ENCODE measurements at regions not wholly inside any gene's neighbourhood (a gene's known extent, or its start where the extent isn't known, plus 50 kb on each side); places are given as distances from the start of the nearest gene placed in this dataset.
A peak's percentile ranks its signal among the peaks of the same experiment; 100 is the strongest.

DNA sequence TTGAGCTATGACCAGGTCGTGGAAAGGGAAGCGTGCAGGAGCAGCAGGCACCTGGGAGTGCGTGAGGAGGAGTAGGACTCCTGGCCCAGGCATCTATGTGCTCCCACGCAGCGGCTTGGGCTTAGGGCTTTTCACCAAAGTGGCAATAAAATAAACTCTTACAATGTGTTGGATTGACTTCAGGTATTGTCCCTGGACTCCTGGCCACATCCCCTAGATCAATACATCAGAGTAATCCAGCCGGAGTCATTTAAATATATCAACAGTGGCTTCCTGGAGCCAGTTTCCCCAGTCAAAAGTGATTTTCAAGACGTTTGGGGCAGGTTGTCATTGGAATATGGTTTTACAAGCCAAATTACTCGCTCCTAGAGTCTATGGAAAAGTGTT, 344.4 kb downstream of the WDR11 start:
- no peaks in the 10 kb centered on the region for H3K9me3 Mint-ChIP-seq

DNA sequence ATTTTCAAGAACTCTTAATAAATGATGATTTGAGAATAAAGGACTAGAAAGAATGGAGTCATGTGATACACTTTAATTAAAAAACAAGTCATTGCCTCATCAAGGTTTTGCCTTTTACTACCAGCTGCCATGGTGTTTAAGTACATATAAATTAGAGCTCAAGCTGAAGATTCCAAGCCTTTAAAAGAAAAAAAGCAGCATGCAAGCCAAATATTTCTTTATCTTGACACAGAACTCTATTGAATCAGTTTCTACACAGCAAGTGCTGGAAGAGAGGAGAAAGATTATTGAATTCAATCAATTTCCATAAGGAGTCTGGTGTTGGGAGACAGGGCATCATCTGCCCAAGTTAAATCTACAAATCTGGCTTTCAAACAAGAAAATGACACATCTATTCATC, 347.9 kb downstream of the WDR11 start:
- Mint-ChIP-seq H3K4me1 (no peaks in the 10 kb centered on the region), H3K9me3 (no peaks in the 10 kb centered on the region), H3K4me3 (no peak overlapping the region), H3K36me3 (ENCODE audit: low read depth) (no peaks in the 10 kb centered on the region), H3K27ac (no peak overlapping the region), H3K27me3 (ENCODE audit: low read depth) (peaks cover 31% of the 10 kb centered on the region)
- TF ChIP-seq, protein P1, sequence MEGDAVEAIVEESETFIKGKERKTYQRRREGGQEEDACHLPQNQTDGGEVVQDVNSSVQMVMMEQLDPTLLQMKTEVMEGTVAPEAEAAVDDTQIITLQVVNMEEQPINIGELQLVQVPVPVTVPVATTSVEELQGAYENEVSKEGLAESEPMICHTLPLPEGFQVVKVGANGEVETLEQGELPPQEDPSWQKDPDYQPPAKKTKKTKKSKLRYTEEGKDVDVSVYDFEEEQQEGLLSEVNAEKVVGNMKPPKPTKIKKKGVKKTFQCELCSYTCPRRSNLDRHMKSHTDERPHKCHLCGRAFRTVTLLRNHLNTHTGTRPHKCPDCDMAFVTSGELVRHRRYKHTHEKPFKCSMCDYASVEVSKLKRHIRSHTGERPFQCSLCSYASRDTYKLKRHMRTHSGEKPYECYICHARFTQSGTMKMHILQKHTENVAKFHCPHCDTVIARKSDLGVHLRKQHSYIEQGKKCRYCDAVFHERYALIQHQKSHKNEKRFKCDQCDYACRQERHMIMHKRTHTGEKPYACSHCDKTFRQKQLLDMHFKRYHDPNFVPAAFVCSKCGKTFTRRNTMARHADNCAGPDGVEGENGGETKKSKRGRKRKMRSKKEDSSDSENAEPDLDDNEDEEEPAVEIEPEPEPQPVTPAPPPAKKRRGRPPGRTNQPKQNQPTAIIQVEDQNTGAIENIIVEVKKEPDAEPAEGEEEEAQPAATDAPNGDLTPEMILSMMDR (IDR thresholded peaks at IDR 0.05; ENCODE audit: unreplicated experiment in 3 of 3), result no peak

More for the DNA sequence above, 344.4 kb downstream of the WDR11 start:
- H3K4me3 Mint-ChIP-seq, result no peak overlapping the region
- H3K36me3 Mint-ChIP-seq (ENCODE audit: low read depth), result no peaks in the 10 kb centered on the region
- TF ChIP-seq, protein P1 (IDR thresholded peaks at IDR 0.05; ENCODE audit: unreplicated experiment in 3 of 3), result no peak
- no peaks in the 10 kb centered on the region for H3K4me1 Mint-ChIP-seq
- H3K27me3 Mint-ChIP-seq (ENCODE audit: low read depth), result peaks cover 35% of the 10 kb centered on the region
- no peak overlapping the region for H3K27ac Mint-ChIP-seq

DNA sequence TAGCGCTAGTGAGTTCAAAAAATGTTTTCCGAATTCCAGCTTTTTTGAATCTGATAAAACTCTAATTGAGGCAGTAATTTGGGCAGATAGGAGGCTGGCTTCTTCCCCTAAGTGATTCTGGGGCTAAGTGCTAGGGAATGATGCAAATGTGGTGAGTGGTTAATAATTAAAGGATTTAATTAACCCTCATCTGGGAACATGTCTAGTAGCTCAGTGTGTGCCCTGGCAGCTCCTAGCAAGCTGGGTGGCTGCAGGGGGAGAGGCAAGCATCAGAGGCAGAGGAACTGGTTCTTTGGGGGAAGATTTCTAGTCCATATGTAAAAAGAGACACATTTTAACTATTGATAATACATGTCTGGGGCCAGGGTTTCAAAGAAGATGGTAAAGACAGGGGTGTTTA, 354.5 kb downstream of the WDR11 start:
- TF ChIP-seq, protein P1 (IDR thresholded peaks at IDR 0.05; ENCODE audit: unreplicated experiment in 3 of 3), result no peak
- peaks cover 9% of the 10 kb centered on the region for H3K27me3 Mint-ChIP-seq (ENCODE audit: low read depth)
- peaks cover 8% of the 10 kb centered on the region for H3K4me1 Mint-ChIP-seq
- peak overlapping the region; percentile 9 to 46 (median 22) for H3K27ac Mint-ChIP-seq
- no peaks in the 10 kb centered on the region for H3K9me3 Mint-ChIP-seq
- no peaks in the 10 kb centered on the region for H3K36me3 Mint-ChIP-seq (ENCODE audit: low read depth)
- no peak overlapping the region for H3K4me3 Mint-ChIP-seq

DNA sequence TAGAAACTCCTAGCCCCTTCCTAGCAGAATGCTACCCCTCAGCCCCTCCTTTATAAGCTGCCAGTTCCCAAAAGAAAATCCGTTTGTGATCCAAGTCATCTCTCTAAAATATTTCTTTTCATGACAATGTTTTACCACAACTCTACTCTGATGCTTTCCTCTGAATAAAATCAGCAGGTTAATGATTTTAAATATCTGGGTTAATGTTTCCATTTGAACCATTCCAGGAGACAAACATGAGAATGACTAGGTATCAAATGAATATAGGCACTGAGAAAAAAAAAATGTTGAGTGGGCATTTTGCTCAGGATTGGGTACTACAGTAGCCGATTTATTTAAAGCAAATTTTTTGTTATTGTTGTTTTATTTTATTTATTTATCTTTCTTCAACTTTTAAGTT, 360.3 kb downstream of the WDR11 start:
- no peaks in the 10 kb centered on the region for H3K36me3 Mint-ChIP-seq (ENCODE audit: low read depth)
- TF ChIP-seq, protein P1 (IDR thresholded peaks at IDR 0.05; ENCODE audit: unreplicated experiment in 3 of 3), result no peak
- H3K4me1 Mint-ChIP-seq, result peaks cover 4% of the 10 kb centered on the region
- H3K4me3 Mint-ChIP-seq, result no peak overlapping the region
- H3K9me3 Mint-ChIP-seq, result peaks cover 2% of the 10 kb centered on the region
- H3K27ac Mint-ChIP-seq, result peak overlapping the region; percentile 69 to 90 (median 88)
- peaks cover 10% of the 10 kb centered on the region for H3K27me3 Mint-ChIP-seq (ENCODE audit: low read depth)

DNA sequence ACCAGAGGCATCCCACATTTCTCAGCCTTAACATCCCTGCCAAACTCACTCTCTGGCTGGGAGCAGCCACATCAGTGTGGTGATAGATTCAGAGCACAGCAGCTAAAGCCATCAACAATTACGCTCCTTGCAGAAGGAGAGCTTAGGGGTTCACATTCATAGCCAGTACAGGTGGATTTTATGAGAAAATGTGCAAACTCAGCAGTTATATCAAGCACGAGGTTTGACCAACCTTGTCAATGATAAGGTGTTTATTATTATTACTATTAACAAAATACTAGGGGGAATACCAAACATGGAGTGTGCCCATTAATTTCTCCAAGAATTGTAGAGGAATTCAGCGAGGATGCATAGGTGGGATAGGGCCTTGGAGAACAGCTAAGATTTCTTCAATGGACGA, 362.3 kb downstream of the WDR11 start:
- Mint-ChIP-seq H3K36me3 (ENCODE audit: low read depth) (no peaks in the 10 kb centered on the region), H3K9me3 (peaks cover 2% of the 10 kb centered on the region), H3K27me3 (ENCODE audit: low read depth) (peaks cover 20% of the 10 kb centered on the region), H3K4me1 (peaks cover 12% of the 10 kb centered on the region), H3K27ac (no peak overlapping the region), H3K4me3 (no peak overlapping the region)
- TF ChIP-seq, protein P1 (IDR thresholded peaks at IDR 0.05; ENCODE audit: unreplicated experiment in 3 of 3), result no peak

DNA sequence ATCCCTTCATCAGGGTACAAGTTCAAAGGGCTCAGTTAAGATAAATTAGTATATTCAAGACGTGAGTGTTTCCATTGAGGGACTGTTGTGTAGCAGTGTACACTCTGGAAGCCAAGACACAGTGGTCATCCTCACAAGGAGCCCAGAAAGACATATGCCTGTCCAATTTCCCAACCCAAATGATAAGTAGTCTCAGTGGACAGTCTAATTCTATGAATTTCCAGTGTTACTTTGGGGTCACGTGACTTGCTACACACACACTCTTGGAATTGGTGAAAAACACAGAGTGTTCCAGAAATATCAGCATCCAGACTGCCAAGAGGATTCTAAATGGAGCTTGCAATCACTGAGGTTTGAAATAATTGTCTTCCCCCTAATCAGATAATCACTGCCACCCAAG, 365.1 kb downstream of the WDR11 start:
- peaks cover 27% of the 10 kb centered on the region for H3K27me3 Mint-ChIP-seq (ENCODE audit: low read depth)
- H3K27ac Mint-ChIP-seq, result no peak overlapping the region
- H3K4me3 Mint-ChIP-seq, result no peak overlapping the region
- H3K9me3 Mint-ChIP-seq, result peaks cover 2% of the 10 kb centered on the region
- H3K4me1 Mint-ChIP-seq, result peaks cover 10% of the 10 kb centered on the region
- H3K36me3 Mint-ChIP-seq (ENCODE audit: low read depth), result no peaks in the 10 kb centered on the region
- TF ChIP-seq, protein P1 (IDR thresholded peaks at IDR 0.05; ENCODE audit: unreplicated experiment in 3 of 3), result no peak

Measured in nephron (organoid).